ENCODE measurements at regions not wholly inside any gene's neighbourhood (a gene's known extent, or its start where the extent isn't known, plus 50 kb on each side); places are given as distances from the start of the nearest gene placed in this dataset.
"Not testable (repeated sequence)": the region's sequence is repeated elsewhere in the genome, so short reads cannot be mapped to it uniquely, and the experiment has no call there.

DNA sequence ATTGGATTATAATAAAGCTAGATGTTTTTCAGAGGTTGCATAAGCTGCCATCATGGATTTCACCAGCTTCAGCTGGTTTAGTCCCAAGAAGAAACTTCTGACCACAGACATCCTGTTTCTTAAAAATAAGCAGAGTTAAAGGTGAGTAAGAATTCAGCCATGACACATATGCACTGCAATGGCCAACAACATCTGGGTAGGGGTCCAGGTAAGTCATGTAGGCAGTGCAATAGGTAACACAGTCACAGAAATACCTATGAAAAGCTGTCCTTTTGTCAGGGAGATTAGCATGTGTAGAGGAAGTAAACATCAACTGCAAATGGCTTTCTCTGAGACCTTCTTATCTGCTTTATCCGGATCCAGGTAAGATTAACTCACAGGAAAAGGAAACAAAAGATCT, 85.6 kb downstream of the PPIAL4G start:
- POLR2A ChIA-PET, result interaction anchor here (0.6 to 2.1 kb wide), 3 partner anchors 9 to 125 kb away, joined by 3 to 5 read pairs (median 3); no protein-coding TSS in a partner anchor
- H3K9me3 ChIP-seq (ENCODE audit: control insufficient read depth in 2 of 3, low read length in 3 of 3); intact Hi-C loops (cut with micrococcal nuclease); H3K27me3 Mint-ChIP-seq; H3K9me3 Mint-ChIP-seq; H3K36me3 Mint-ChIP-seq; H3K36me3 ChIP-seq (ENCODE audit: control insufficient read depth in 2 of 3, insufficient read depth in 3 of 3, low read length in 3 of 3); H3K4me1 ChIP-seq (ENCODE audit: control insufficient read depth in 2 of 2, insufficient read depth in 2 of 2, low read length in 2 of 2); H3K4me3 ChIP-seq (ENCODE audit: low read length); CTCF ChIA-PET; H3K27me3 ChIP-seq (ENCODE audit: control insufficient read depth in 2 of 2, insufficient read depth in 2 of 2, low read length in 2 of 2): not testable (repeated sequence)
- peaks cover 4 to 51% (median 31%) of the 10 kb centered on the region in 7 donors for H3K4me1 Mint-ChIP-seq
- DNase-seq (peak in 7 of 9 donors; percentile 29 to 74 (median 61)), ATAC-seq (peak; percentile 10)
- H3K4me3 Mint-ChIP-seq, result peak overlapping the region; percentile 29 to 71 (median 64)
- H3K27ac Mint-ChIP-seq, result peak overlapping the region; percentile 75 to 95 (median 90)
- H3K27ac ChIP-seq (ENCODE audit: low read depth, low read length), result peak overlapping the region; percentile 48

DNA sequence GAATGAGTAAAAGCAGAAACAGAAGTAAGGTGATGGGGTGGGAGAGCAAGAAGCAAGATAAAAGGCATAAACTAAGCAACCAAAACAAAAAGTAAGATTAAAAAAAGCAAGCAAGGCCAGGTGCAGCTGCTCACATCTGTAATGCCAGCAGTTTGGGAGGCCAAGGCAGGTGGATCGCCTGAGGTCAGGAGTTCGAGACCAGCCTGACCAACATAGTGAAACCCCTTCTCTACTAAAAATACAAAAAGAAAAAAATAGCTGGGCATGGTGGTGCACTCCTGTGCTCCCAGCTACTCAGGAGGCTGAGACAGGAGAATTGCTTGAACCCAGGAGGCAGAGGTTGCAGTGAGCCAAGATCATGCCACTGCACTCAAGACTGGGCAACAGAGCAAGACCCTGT, 90.6 kb downstream of the PPIAL4G start:
- POLR2A ChIA-PET, result interaction anchor here (1.5 to 3.8 kb wide), 2 partner anchors 19 to 22 kb away, joined by 3 to 36 read pairs; no protein-coding TSS in a partner anchor
- ATAC-seq; H3K36me3 Mint-ChIP-seq; H3K9me3 Mint-ChIP-seq; H3K4me3 ChIP-seq (ENCODE audit: low read length); DNase-seq; intact Hi-C loops (cut with micrococcal nuclease); H3K9me3 ChIP-seq (ENCODE audit: control insufficient read depth in 2 of 3, low read length in 3 of 3); H3K27me3 Mint-ChIP-seq; H3K27ac ChIP-seq (ENCODE audit: low read depth, low read length); H3K27me3 ChIP-seq (ENCODE audit: control insufficient read depth in 2 of 2, insufficient read depth in 2 of 2, low read length in 2 of 2); H3K36me3 ChIP-seq (ENCODE audit: control insufficient read depth in 2 of 3, insufficient read depth in 3 of 3, low read length in 3 of 3): not testable (repeated sequence)
- H3K27ac Mint-ChIP-seq, result peak overlapping the region in 8 of 9 donors; percentile 23 to 82 (median 59)
- H3K4me3 Mint-ChIP-seq, result peak overlapping the region in 1 of 10 donors; percentile 68
- H3K4me1 ChIP-seq (ENCODE audit: control insufficient read depth in 2 of 2, insufficient read depth in 2 of 2, low read length in 2 of 2), result peaks cover 0 to 14% of the 10 kb centered on the region in 2 donors
- H3K4me1 Mint-ChIP-seq, result peaks cover 13 to 56% (median 41%) of the 10 kb centered on the region in 7 donors
- CTCF ChIA-PET, result interaction anchor here (0.8 kb wide), 1 partner anchor 10 kb away, joined by 3 read pairs; no protein-coding TSS in a partner anchor

- DNase-seq; H3K36me3 ChIP-seq (ENCODE audit: control insufficient read depth in 2 of 3, insufficient read depth in 3 of 3, low read length in 3 of 3); H3K36me3 Mint-ChIP-seq; ATAC-seq; H3K27me3 ChIP-seq (ENCODE audit: control insufficient read depth in 2 of 2, insufficient read depth in 2 of 2, low read length in 2 of 2); H3K27me3 Mint-ChIP-seq; H3K9me3 Mint-ChIP-seq; H3K4me1 ChIP-seq (ENCODE audit: control insufficient read depth in 2 of 2, insufficient read depth in 2 of 2, low read length in 2 of 2); intact Hi-C loops (cut with micrococcal nuclease); H3K4me3 ChIP-seq (ENCODE audit: low read length); H3K4me3 Mint-ChIP-seq; H3K9me3 ChIP-seq (ENCODE audit: control insufficient read depth in 2 of 3, low read length in 3 of 3); H3K27ac ChIP-seq (ENCODE audit: low read depth, low read length): not testable (repeated sequence)
- ChIA-PET CTCF (interaction anchor here (1.0 kb wide), 1 partner anchor 18 kb away, joined by 3 read pairs; no protein-coding TSS in a partner anchor), POLR2A (interaction anchor here (1.0 to 3.8 kb wide), 3 partner anchors 11 to 132 kb away, joined by 3 to 36 read pairs (median 3); no protein-coding TSS in a partner anchor)
- peaks cover 16 to 57% (median 42%) of the 10 kb centered on the region in 7 donors for H3K4me1 Mint-ChIP-seq
- H3K27ac Mint-ChIP-seq, result peak overlapping the region in 1 of 9 donors; percentile 45
These were observed 91.8 kb downstream of the PPIAL4G start for GRCh38 chr1:148391323-148391722.

DNA sequence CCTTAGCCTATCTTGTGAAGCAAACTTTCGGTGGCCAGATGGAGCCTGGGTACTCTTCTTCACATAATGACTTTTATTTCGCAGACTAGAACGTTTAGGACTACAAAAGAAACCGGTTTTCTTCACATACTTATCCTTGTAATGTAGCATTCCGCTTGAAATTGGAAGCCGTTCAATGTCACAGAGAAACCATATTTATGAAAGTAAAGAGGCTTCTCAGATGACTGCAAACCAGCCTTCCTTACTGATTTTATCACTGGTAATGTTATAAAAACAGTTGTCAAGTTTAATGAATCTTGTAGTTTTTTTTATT, 94.1 kb downstream of the PPIAL4G start:
- peak overlapping the region; percentile 88 to 97 (median 94) for H3K4me3 Mint-ChIP-seq
- intact Hi-C loops (cut with micrococcal nuclease), result loop anchor here in 1 of 2 donors (2.0 kb wide), 1 partner anchor 14 kb away; no protein-coding TSS in a partner anchor
- Histone ChIP-seq H3K36me3 (ENCODE audit: control insufficient read depth in 2 of 3, insufficient read depth in 3 of 3, low read length in 3 of 3) (no peaks in the 10 kb centered on the region), H3K4me3 (ENCODE audit: low read length) (peak overlapping the region; percentile 57), H3K9me3 (ENCODE audit: control insufficient read depth in 2 of 3, low read length in 3 of 3) (no peaks in the 10 kb centered on the region), H3K4me1 (ENCODE audit: control insufficient read depth in 2 of 2, insufficient read depth in 2 of 2, low read length in 2 of 2) (peaks cover 0 to 9% of the 10 kb centered on the region in 2 donors), H3K27ac (ENCODE audit: low read depth, low read length) (peak overlapping the region; percentile 94), H3K27me3 (ENCODE audit: control insufficient read depth in 2 of 2, insufficient read depth in 2 of 2, low read length in 2 of 2) (no peaks in the 10 kb centered on the region)
- CTCF ChIA-PET, result interaction anchor here (0.8 to 1.9 kb wide), 3 partner anchors 13 to 17 kb away, joined by 3 to 6 read pairs (median 5); no protein-coding TSS in a partner anchor
- H3K27me3 Mint-ChIP-seq, result no peaks in the 10 kb centered on the region
- H3K36me3 Mint-ChIP-seq, result peaks cover 0 to 5% (median 0%) of the 10 kb centered on the region in 5 donors
- POLR2A ChIA-PET, result interaction anchor here (0.9 to 7.5 kb wide), 6 partner anchors 9 to 40 kb away, joined by 3 to 143 read pairs (median 5); no protein-coding TSS in a partner anchor
- peaks cover 0 to 3% (median 0%) of the 10 kb centered on the region in 11 donors for H3K9me3 Mint-ChIP-seq
- no peak for DNase-seq
- ATAC-seq, result no peak
- peaks cover 17 to 79% (median 60%) of the 10 kb centered on the region in 7 donors for H3K4me1 Mint-ChIP-seq
- peak overlapping the region; percentile 98 to 100 (median 99) for H3K27ac Mint-ChIP-seq

DNA sequence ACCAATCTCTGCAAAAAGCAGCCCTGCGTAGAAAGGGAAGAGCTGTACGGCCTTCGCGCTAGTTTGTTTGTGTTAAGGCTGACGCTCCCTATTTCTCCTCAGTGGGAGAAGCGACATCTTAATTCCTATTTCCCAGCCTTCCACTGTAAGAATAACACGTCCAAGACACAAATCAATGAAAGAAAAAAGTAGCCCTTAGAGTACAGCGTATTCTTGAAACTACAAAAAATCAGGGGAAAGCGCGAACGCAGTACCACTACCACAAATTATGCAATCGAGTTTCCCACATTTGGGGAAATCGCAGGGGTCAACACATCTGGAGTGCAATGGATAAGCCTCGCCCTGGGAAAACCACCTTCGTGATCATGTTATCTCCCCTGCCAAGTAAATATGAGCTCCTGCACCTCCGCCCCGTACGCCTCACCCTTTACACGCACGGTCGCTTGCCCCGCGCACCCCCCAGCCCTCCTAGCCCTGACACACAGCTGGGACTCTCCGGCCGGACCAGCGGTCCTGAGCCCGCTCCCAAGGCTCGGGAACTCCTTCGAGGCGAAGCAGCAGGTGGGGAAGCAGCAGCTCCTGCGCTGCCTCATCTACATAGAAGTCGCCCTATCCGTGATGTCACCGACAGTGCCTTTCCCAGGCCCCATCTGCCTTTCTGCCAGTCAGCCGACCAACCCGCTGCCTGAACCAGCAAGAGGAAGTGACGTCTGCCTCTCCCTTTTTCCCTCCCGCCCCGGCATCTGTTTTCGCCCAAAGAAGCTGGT, 94.7 kb downstream of the PPIAL4G start:
- no peaks in the 10 kb centered on the region for H3K27me3 ChIP-seq (ENCODE audit: control insufficient read depth in 2 of 2, insufficient read depth in 2 of 2, low read length in 2 of 2)
- peak overlapping the region; percentile 94 for H3K27ac ChIP-seq (ENCODE audit: low read depth, low read length)
- peak; percentile 94 for ATAC-seq
- Mint-ChIP-seq H3K36me3 (peaks cover 0 to 5% (median 0%) of the 10 kb centered on the region in 5 donors), H3K9me3 (peaks cover 0 to 3% (median 0%) of the 10 kb centered on the region in 11 donors), H3K27me3 (no peaks in the 10 kb centered on the region), H3K27ac (peak overlapping the region; percentile 98 to 100 (median 99)), H3K4me1 (peaks cover 17 to 79% (median 60%) of the 10 kb centered on the region in 7 donors), H3K4me3 (peak overlapping the region; percentile 88 to 97 (median 94))
- CTCF ChIA-PET, result interaction anchor here (0.8 to 1.9 kb wide), 3 partner anchors 13 to 17 kb away, joined by 3 to 6 read pairs (median 5); no protein-coding TSS in a partner anchor
- H3K4me3 ChIP-seq (ENCODE audit: low read length), result peak overlapping the region; percentile 57
- intact Hi-C loops (cut with micrococcal nuclease), result loop anchor here (1.0 to 2.0 kb wide), 3 partner anchors 14 to 17 kb away; no protein-coding TSS in a partner anchor
- POLR2A ChIA-PET, result interaction anchor here (0.6 to 7.5 kb wide), 7 partner anchors 9 to 50 kb away, joined by 3 to 143 read pairs (median 4); no protein-coding TSS in a partner anchor
- H3K9me3 ChIP-seq (ENCODE audit: control insufficient read depth in 2 of 3, low read length in 3 of 3), result no peaks in the 10 kb centered on the region
- H3K4me1 ChIP-seq (ENCODE audit: control insufficient read depth in 2 of 2, insufficient read depth in 2 of 2, low read length in 2 of 2), result peaks cover 0 to 9% of the 10 kb centered on the region in 2 donors
- H3K36me3 ChIP-seq (ENCODE audit: control insufficient read depth in 2 of 3, insufficient read depth in 3 of 3, low read length in 3 of 3), result no peaks in the 10 kb centered on the region
- peak; percentile 67 to 90 (median 85) for DNase-seq

DNA sequence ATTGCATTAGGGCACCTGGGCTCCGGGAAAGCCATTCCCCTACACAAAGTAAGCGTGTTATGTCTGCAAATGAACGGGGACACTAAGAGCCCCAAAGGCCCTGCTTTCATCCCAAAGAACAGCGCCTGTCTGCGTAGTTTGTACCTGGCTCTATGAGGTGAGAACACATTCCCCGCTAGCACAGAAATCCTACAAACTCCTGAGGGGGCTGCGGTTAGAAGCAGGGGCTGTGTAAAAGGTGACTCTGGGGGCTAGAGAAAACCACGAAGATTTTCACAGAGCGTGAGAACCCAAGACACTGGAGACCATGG, 95.2 kb downstream of the PPIAL4G start:
- H3K27me3 ChIP-seq (ENCODE audit: control insufficient read depth in 2 of 2, insufficient read depth in 2 of 2, low read length in 2 of 2); H3K9me3 ChIP-seq (ENCODE audit: control insufficient read depth in 2 of 3, low read length in 3 of 3); ATAC-seq; H3K4me1 ChIP-seq (ENCODE audit: control insufficient read depth in 2 of 2, insufficient read depth in 2 of 2, low read length in 2 of 2); H3K27me3 Mint-ChIP-seq; H3K36me3 ChIP-seq (ENCODE audit: control insufficient read depth in 2 of 3, insufficient read depth in 3 of 3, low read length in 3 of 3); H3K9me3 Mint-ChIP-seq; H3K36me3 Mint-ChIP-seq; DNase-seq; H3K4me3 ChIP-seq (ENCODE audit: low read length): not testable (repeated sequence)
- Mint-ChIP-seq H3K4me1 (peaks cover 17 to 78% (median 65%) of the 10 kb centered on the region in 7 donors), H3K4me3 (peak overlapping the region; percentile 88 to 97 (median 94)), H3K27ac (peak overlapping the region; percentile 98 to 100 (median 99))
- ChIA-PET POLR2A (interaction anchor here (0.6 to 7.5 kb wide), 5 partner anchors 9 to 49 kb away, joined by 3 to 143 read pairs (median 6); no protein-coding TSS in a partner anchor), CTCF (interaction anchor here (1.2 to 1.9 kb wide), 2 partner anchors 14 to 16 kb away, joined by 5 to 6 read pairs; no protein-coding TSS in a partner anchor)
- intact Hi-C loops (cut with micrococcal nuclease), result loop anchor here (1.0 to 2.0 kb wide), 3 partner anchors 14 to 17 kb away; no protein-coding TSS in a partner anchor
- peak overlapping the region; percentile 94 for H3K27ac ChIP-seq (ENCODE audit: low read depth, low read length)

All from naive thymus-derived CD4-positive, alpha-beta T cell (primary cell).